ENCODE measurements at regions not wholly inside any gene's neighbourhood (a gene's known extent, or its start where the extent isn't known, plus 50 kb on each side); places are given as distances from the start of the nearest gene placed in this dataset.

DNA sequence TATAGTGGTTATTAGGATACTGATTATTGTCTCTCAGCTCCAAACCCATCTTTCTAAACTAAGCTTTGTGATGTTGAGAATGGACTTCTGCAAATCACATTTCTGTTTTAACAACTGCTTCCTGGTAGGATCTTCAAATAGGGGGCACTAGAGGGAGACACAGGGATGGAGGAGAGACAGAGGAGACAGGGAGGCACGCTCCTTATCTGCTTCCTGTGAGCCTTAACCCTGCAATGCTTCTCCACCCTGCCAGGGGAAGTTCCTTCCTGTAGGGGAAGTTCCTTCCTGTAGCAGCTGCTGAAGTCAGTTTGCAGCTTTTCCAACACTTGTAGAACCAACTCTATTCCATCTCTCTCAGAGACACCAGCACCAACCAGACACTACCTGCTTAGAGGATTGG, 847.2 kb downstream of the CCSER2 start:
- H3K4me3 ChIP-seq (ENCODE audit: low read length): no peak overlapping the region
- Mint-ChIP-seq H3K27ac (no peak overlapping the region), H3K9me3 (no peaks in the 10 kb centered on the region), H3K36me3 (ENCODE audit: low read depth) (no peaks in the 10 kb centered on the region), H3K27me3 (no peaks in the 10 kb centered on the region), H3K4me3 (no peak overlapping the region), H3K4me1 (ENCODE audit: low read depth) (no peaks in the 10 kb centered on the region)
- TF ChIP-seq, protein P1, sequence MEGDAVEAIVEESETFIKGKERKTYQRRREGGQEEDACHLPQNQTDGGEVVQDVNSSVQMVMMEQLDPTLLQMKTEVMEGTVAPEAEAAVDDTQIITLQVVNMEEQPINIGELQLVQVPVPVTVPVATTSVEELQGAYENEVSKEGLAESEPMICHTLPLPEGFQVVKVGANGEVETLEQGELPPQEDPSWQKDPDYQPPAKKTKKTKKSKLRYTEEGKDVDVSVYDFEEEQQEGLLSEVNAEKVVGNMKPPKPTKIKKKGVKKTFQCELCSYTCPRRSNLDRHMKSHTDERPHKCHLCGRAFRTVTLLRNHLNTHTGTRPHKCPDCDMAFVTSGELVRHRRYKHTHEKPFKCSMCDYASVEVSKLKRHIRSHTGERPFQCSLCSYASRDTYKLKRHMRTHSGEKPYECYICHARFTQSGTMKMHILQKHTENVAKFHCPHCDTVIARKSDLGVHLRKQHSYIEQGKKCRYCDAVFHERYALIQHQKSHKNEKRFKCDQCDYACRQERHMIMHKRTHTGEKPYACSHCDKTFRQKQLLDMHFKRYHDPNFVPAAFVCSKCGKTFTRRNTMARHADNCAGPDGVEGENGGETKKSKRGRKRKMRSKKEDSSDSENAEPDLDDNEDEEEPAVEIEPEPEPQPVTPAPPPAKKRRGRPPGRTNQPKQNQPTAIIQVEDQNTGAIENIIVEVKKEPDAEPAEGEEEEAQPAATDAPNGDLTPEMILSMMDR (IDR thresholded peaks at IDR 0.05): no peak
- no peaks in the 10 kb centered on the region for H3K4me1 ChIP-seq (ENCODE audit: insufficient read depth, low read length)
- intact Hi-C loops (cut with DNase I, micrococcal nuclease): no loop called here
- ChIA-PET CTCF (no interaction called here), POLR2A (no interaction called here)
- no peaks in the 10 kb centered on the region for H3K9me3 ChIP-seq (ENCODE audit: control insufficient read depth in 1 of 2, insufficient read depth in 1 of 2, low read length in 2 of 2)
- no peak overlapping the region for H3K27ac ChIP-seq (ENCODE audit: low read depth in 1 of 2, low read length in 2 of 2)
- DNase-seq (no peak), ATAC-seq (ENCODE audit: poor library complexity) (no peak)
- H3K36me3 ChIP-seq (ENCODE audit: insufficient read depth, low read length): no peaks in the 10 kb centered on the region
- H3K27me3 ChIP-seq (ENCODE audit: control insufficient read depth in 1 of 2, insufficient read depth in 2 of 2, low read length in 2 of 2): no peaks in the 10 kb centered on the region

DNA sequence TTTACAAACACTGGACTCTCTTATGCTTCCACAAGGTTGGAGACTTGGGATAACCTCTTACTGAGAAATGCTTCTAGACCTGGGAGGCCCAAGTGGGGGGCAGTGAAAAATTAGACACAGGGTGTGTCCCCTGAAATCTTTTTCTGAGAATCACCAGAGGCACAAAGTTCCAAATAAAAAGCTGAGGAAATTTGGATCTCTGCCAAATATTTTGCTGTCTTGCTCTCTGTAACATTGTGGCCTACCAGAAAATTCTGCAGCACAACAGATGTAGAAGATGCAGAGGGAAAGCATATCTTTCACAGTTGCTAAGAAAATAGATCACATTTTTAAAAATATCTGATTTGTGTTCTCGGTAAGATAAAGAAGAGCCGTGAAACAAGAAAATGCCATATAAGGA, 849.4 kb downstream of the CCSER2 start:
- Mint-ChIP-seq H3K36me3 (ENCODE audit: low read depth) (no peaks in the 10 kb centered on the region), H3K27ac (no peak overlapping the region), H3K4me1 (ENCODE audit: low read depth) (no peaks in the 10 kb centered on the region), H3K4me3 (no peak overlapping the region), H3K9me3 (no peaks in the 10 kb centered on the region), H3K27me3 (no peaks in the 10 kb centered on the region)
- ATAC-seq (ENCODE audit: poor library complexity) (no peak), DNase-seq (no peak)
- no peaks in the 10 kb centered on the region for H3K36me3 ChIP-seq (ENCODE audit: insufficient read depth, low read length)
- no peak overlapping the region for H3K4me3 ChIP-seq (ENCODE audit: low read length)
- no peak overlapping the region for H3K27ac ChIP-seq (ENCODE audit: low read depth in 1 of 2, low read length in 2 of 2)
- TF ChIP-seq, protein P1 (IDR thresholded peaks at IDR 0.05): no peak
- CTCF ChIA-PET: no interaction called here
- no peaks in the 10 kb centered on the region for H3K4me1 ChIP-seq (ENCODE audit: insufficient read depth, low read length)
- intact Hi-C loops (cut with DNase I, micrococcal nuclease): no loop called here
- H3K27me3 ChIP-seq (ENCODE audit: control insufficient read depth in 1 of 2, insufficient read depth in 2 of 2, low read length in 2 of 2): no peaks in the 10 kb centered on the region
- POLR2A ChIA-PET: no interaction called here
- no peaks in the 10 kb centered on the region for H3K9me3 ChIP-seq (ENCODE audit: control insufficient read depth in 1 of 2, insufficient read depth in 1 of 2, low read length in 2 of 2)

DNA sequence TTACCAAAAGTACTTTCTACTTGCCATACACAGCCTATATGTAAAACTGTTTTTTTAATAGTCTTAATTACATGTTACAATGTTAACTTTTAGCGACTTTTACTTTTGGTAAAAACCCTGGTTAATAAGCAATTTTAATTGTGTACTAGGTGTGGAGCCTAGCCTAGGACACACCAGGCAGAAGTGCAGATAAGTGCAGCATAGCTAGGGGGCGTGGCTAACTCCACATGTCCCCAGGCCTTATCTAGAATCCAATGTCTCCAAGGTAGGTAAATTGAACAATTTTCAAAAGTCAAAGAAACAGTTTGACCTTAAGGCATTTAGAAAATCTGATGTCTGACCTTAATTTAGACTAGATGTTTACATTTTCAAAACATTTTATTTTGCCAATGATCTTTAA, 858.7 kb downstream of the CCSER2 start:
- DNase-seq (no peak), ATAC-seq (ENCODE audit: poor library complexity) (no peak)
- Mint-ChIP-seq H3K27me3 (no peaks in the 10 kb centered on the region), H3K4me3 (no peak overlapping the region), H3K4me1 (ENCODE audit: low read depth) (no peaks in the 10 kb centered on the region), H3K9me3 (peaks cover 3% of the 10 kb centered on the region), H3K27ac (no peak overlapping the region), H3K36me3 (ENCODE audit: low read depth) (no peaks in the 10 kb centered on the region)
- POLR2A ChIA-PET: interaction anchor here (0.6 kb wide), 1 partner anchor 50 kb away, joined by 3 read pairs; no protein-coding TSS in a partner anchor
- TF ChIP-seq, protein P1 (IDR thresholded peaks at IDR 0.05): no peak
- CTCF ChIA-PET: no interaction called here
- Histone ChIP-seq H3K27me3 (ENCODE audit: control insufficient read depth in 1 of 2, insufficient read depth in 2 of 2, low read length in 2 of 2) (no peaks in the 10 kb centered on the region), H3K9me3 (ENCODE audit: control insufficient read depth in 1 of 2, insufficient read depth in 1 of 2, low read length in 2 of 2) (no peaks in the 10 kb centered on the region), H3K27ac (ENCODE audit: low read depth in 1 of 2, low read length in 2 of 2) (no peak overlapping the region), H3K36me3 (ENCODE audit: insufficient read depth, low read length) (no peaks in the 10 kb centered on the region), H3K4me3 (ENCODE audit: low read length) (no peak overlapping the region), H3K4me1 (ENCODE audit: insufficient read depth, low read length) (no peaks in the 10 kb centered on the region)
- intact Hi-C loops (cut with DNase I, micrococcal nuclease): no loop called here
